GM20000 (cell line): ENCODE measurements at regions not wholly inside any gene's neighbourhood (a gene's known extent, or its start where the extent isn't known, plus 50 kb on each side); places are given as distances from the start of the nearest gene placed in this dataset.
"Not testable (repeated sequence)": the region's sequence is repeated elsewhere in the genome, so short reads cannot be mapped to it uniquely, and the experiment has no call there.

Source experiments
- DNase-seq: peaks from one replicate; pipeline ENCODE4 v3.0.0; 2012; ENCODE audit warnings: low spot score
- TF ChIP-seq, protein P1 (sequence below): IDR thresholded peaks from 2 replicates; pipeline ENCODE4 v1.5.1; 2012; ENCODE audit warnings: mild to moderate bottlenecking, control low read depth; ENCODE audit errors: extremely low read depth, missing control alignments

DNA sequence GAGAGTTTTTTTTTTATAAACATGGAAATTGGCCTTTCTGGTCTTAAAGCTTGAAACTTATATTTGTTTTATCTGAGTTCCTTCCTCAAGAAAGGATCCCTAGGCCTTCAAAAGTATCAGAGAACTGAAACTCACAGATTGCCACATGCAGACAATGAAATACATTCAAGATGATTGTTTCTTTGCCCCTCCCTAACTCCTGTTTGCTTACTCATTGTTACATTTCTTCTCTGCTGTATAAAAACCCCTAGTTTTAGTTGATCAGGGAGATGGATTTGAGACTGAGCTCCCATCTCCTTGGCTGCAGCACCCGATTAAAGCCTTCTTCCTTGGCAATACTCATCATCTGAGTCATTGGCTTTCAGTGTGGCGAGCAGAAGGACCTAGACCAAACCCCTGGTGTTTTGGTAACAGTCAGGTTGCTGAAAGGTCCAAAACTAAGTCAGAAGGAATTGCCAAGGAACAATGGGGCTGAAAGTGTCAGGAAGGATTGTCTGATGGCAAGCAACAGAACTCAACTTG lies 132.3 kb upstream of the SULF2 start:
- TF ChIP-seq, protein P1, sequence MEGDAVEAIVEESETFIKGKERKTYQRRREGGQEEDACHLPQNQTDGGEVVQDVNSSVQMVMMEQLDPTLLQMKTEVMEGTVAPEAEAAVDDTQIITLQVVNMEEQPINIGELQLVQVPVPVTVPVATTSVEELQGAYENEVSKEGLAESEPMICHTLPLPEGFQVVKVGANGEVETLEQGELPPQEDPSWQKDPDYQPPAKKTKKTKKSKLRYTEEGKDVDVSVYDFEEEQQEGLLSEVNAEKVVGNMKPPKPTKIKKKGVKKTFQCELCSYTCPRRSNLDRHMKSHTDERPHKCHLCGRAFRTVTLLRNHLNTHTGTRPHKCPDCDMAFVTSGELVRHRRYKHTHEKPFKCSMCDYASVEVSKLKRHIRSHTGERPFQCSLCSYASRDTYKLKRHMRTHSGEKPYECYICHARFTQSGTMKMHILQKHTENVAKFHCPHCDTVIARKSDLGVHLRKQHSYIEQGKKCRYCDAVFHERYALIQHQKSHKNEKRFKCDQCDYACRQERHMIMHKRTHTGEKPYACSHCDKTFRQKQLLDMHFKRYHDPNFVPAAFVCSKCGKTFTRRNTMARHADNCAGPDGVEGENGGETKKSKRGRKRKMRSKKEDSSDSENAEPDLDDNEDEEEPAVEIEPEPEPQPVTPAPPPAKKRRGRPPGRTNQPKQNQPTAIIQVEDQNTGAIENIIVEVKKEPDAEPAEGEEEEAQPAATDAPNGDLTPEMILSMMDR: no peak
- DNase-seq: no peak

DNA sequence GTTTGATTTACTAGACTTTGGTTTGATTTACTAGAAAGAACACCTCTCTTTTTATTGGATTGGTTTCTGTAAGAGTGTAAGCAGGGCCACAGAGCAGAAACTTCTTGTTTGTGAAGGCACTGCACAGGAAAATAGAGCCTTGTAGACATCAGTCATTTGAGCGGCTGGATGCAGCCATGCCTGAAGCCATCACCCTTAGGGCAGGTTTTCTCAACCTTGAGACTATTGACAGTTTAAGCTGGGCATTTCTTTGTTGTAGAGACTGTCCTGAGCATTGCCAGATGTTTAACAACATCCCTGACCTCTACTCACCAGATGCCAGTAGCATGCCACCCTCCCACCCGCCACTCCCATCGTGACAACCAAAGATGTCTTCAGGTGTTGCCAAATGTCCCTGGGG lies 130.2 kb upstream of the SULF2 start:
- no peak for DNase-seq
- TF ChIP-seq, protein P1: no peak

DNA sequence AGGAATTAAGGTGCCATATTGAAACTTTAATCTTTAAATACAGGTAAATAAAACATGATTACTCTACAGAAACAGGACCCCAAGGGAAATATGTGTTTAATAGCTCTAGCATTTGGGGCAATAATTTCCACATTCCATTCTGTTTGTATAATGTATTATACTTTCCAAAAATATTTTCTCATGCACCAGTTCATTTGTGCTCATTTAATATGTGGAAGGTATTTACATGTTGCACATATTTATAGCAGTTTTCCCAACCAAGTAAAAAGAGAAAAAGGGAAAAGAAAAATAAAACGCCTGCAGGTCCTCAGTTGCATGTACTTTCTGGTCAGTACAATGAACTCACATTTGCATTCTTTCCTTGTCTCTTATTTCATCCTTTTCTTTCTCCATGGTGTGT lies 129.5 kb upstream of the SULF2 start:
- no peak for DNase-seq
- TF ChIP-seq, protein P1: no peak

DNA sequence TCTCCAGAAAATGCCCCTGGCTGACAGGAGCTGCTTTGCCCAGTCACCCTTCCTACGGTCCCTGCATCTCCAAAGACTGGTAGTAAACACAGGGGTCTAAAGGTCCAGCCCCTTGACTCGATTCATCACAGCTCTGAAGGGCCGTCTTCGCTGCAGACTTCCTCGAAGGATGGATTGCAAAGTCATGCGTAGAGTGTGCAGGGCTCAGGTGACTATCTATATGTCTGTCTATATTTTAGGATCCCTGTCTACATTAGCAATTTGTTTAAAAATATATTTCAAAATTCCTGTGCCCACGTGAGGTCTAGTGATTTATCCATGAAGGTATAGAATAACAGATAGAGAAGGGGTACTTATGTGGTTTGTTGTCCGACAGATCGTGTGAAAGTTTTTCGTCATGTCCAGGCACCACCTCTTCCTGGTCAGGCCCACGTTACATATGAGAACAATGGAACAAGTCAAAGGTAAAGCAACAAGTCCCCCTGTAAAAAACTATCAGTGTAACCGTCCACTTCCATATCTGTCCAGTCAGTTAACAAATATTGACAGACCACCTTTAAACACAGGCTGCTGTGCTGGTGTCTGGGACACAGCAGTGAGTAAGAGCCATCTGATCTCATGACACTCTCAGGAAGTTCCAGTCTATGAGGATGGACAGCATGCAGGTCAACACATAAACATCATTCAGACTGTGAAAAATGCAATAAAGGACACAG lies 127.7 kb upstream of the SULF2 start:
- not testable (repeated sequence) for DNase-seq

DNA sequence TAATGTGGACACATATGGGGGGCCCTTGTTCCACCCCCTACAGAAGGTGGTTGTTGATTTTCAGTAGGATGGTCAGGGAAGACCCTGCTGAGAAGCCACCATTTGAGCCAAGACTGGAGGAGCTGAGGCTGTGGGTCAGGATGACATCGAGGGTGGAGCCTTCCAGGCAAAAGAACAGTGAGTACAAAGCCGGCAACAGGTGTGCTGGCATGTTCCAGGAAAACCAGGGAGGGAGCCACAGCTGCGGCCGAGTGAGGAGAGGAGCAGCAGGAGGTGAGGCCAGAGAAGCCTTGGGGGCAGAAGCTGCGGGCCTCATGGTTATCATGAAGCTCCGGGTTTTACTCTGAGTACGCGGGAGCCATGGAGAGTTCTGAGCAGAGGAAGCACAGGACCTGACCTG lies 126.9 kb upstream of the SULF2 start:
- not testable (repeated sequence) for DNase-seq

DNA sequence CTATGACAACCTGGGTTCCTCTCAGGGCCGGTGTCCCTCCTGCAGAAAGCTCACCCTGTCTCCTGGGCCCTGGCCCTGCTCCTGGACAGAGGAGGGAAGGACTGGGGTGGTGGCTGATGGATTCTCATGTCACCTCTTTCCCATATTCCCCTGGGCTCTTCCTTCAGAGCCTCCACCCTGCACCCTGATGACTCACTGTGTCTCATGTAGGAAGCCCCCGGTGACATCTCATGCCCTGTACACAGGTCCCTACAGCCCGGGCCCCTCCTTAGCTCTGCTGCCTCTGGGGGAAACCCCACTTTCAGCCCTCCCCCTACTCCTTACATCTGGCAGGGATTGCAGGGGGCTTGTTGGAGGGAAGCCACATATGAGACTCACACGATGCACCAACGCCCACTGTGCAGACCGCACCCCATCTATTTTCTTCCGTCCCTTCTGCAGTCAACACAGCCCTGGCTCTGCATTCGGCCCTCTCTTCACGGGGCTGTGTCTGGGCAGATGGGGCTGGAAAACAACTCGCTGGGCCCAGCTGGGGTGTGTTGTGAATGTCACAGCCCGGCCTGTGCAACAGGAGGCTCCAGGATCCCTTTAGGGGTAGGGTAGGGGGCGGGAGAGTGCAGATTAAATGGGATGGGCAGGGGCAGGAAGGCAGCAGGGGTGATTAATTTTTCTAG lies 124.6 kb upstream of the SULF2 start:
- not testable (repeated sequence) for DNase-seq

DNA sequence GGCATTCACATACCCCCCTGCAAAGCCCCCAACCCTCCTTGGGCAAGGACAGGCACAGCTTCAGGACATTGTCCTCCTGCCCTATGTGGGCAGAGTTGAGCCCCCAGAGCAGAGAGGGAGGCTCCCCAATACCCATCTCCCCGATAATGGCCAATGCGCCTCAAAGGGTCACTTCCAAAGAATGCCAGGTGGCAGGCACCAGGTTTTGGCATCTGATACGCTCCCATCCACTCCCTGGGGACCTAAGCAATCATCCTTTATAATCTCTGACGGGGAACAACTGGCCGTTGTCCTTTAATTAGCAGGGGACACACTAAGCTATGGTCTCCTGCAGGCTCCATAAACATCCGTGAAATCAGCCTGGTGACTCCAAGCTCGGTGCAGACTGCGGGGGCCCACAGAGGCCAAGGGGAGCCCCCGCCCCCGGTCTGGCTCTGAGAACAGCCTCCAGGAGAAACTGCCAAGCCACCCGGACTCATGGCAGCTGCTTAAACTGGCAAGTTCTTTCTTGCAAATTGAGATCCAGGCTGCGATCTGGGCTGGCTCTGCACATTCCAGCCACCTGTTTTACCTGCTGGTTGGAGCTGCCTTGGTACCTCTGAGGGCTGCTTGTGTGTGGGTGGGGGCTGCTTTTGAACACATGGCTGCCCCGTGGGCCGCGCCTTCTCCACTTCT lies 123.2 kb upstream of the SULF2 start:
- DNase-seq: not testable (repeated sequence)

DNA sequence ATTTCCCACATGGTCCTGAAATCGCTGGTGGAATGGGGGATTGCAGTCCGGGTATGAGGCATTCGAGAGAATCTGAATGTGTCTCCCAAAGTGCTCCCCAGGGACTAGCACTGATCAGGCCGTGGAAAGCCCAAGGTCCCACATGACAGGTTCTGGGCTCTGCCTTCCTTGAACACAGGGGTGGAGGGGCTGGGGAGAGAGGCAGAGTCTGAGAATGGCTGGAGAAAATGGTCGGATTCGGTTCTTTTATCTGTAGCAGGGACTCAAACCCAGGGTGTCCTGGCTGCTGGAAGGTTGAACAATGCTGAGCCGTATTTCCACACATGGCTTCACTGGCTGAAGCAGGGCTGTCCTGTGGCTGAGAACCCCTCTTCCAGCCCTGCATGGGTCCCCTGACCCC lies 122.7 kb upstream of the SULF2 start:
- DNase-seq: not testable (repeated sequence)

DNA sequence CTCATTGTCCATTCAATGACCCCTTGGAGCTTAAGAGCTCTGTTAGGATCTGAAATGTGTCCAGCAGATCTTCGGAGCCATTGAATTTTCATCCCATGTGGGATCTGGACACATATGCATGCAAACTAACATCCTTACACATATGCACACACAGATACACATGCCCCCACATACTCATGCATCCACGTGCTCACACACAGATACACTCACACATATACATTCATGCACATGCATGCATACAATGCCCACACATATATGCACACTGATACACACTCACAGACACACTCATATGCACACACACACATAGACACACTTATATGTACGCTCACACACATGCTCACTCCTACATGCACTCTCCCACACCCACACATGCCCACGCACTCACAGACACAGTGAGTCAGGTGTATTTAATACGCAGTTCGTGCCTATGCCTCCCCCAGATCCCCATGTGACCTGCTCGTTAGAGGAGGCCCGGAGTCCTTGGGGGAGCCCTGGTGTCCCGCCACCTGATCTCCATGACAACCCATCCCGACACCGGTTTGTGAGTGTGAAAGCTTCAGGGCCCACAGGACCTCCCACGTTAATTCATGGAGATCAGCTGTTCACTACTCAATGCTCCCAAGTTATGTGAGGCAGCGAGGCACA lies 121.9 kb upstream of the SULF2 start:
- TF ChIP-seq, protein P1: no peak
- no peak for DNase-seq

DNA sequence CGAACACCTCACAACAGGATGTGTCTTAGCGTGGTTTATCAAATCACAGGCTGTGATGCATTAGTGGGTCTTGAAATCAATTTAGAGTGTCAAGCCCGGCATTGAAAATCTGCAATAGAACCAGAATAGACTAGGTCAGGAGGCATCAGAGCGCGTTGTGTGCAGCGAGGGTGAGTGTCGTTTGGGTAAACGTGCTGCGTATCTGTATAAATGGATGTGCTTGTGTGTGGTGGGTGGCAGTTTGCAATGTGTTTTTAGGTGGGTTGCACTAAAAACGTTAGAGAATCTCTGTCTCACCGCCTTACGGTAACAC lies 121.0 kb upstream of the SULF2 start:
- TF ChIP-seq, protein P1: no peak
- no peak for DNase-seq
